ENCODE measurements at regions not wholly inside any gene's neighbourhood (a gene's known extent, or its start where the extent isn't known, plus 50 kb on each side); places are given as distances from the start of the nearest gene placed in this dataset.
"Not testable (repeated sequence)": the region's sequence is repeated elsewhere in the genome, so short reads cannot be mapped to it uniquely, and the experiment has no call there.

GRCh38 chr2:22454826-22455485 is 930.0 kb upstream of the KLHL29 start:
- no peak for DNase-seq

- no peak for DNase-seq
Measured at GRCh38 chr2:22458440-22458839, 926.5 kb upstream of the KLHL29 start.

GRCh38 chr2:22475103-22475502 is 909.9 kb upstream of the KLHL29 start:
- not testable (repeated sequence) for DNase-seq

GRCh38 chr2:22478329-22478728 is 906.6 kb upstream of the KLHL29 start:
- no peak for DNase-seq

GRCh38 chr2:22481486-22482259 is 903.3 kb upstream of the KLHL29 start:
- no peak for DNase-seq

- DNase-seq, result no peak
Measured at GRCh38 chr2:22483036-22483435, 901.9 kb upstream of the KLHL29 start.

- no peak for DNase-seq
Measured at GRCh38 chr2:22485486-22485885, 899.5 kb upstream of the KLHL29 start.

- DNase-seq, result no peak
Measured at GRCh38 chr2:22486343-22486742, 898.6 kb upstream of the KLHL29 start.

- DNase-seq, result no peak
Measured at GRCh38 chr2:22487036-22487435, 897.9 kb upstream of the KLHL29 start.

GRCh38 chr2:22487541-22487940 is 897.4 kb upstream of the KLHL29 start:
- DNase-seq, result no peak

- DNase-seq, result no peak
Measured at GRCh38 chr2:22491442-22491841, 893.5 kb upstream of the KLHL29 start.

GRCh38 chr2:22494156-22494555 is 890.8 kb upstream of the KLHL29 start:
- no peak for DNase-seq

- DNase-seq, result no peak
Measured at GRCh38 chr2:22497064-22497463, 887.9 kb upstream of the KLHL29 start.

- DNase-seq, result no peak
Measured at GRCh38 chr2:22497789-22498188, 887.2 kb upstream of the KLHL29 start.

- no peak for DNase-seq
Measured at GRCh38 chr2:22499082-22499839, 885.7 kb upstream of the KLHL29 start.

- no peak for DNase-seq
Measured at GRCh38 chr2:22500555-22500935, 884.4 kb upstream of the KLHL29 start.

GRCh38 chr2:22501851-22502250 is 883.1 kb upstream of the KLHL29 start:
- no peak for DNase-seq

- no peak for DNase-seq
Measured at GRCh38 chr2:22513563-22513962, 871.4 kb upstream of the KLHL29 start.

GRCh38 chr2:22517141-22517540 is 867.8 kb upstream of the KLHL29 start:
- DNase-seq, result no peak

- no peak for DNase-seq
Measured at GRCh38 chr2:22518641-22519040, 866.3 kb upstream of the KLHL29 start.

GRCh38 chr2:22520369-22521288 is 864.4 kb upstream of the KLHL29 start:
- no peak for DNase-seq

GRCh38 chr2:22521620-22522019 is 863.4 kb upstream of the KLHL29 start:
- no peak for DNase-seq

- no peak for DNase-seq
Measured at GRCh38 chr2:22525681-22526080, 859.3 kb upstream of the KLHL29 start.
